ENCODE measurements at regions not wholly inside any gene's neighbourhood (a gene's known extent, or its start where the extent isn't known, plus 50 kb on each side); places are given as distances from the start of the nearest gene placed in this dataset.

DNA sequence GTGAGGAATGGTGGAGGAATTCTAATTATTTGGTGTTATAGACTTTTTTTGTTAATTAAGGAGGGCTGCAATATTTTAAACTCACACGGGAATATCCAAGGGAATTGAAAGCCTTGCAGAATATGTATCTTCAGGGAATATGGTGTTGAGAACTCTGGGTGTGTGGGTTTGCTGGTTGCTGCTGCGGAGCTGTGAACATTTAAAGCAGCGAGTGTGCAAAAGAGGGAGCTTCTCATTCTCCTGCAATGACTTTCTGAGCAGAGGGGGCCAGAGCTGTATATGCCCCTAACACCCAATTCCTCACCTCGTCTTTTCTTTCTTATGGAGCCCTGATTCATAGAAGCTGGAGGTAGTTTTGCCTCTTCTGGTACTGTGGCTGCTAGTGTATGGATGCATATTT is 217.7 kb downstream of the HIPK3 start:
- TF ChIP-seq CTCF (IDR thresholded peaks at IDR 0.05; ENCODE audit: extremely low read depth in 1 of 2, insufficient read depth in 1 of 2, low read depth in 1 of 2, low read length in 2 of 2): no peak
- TF ChIP-seq POLR2AphosphoS5 (IDR thresholded peaks at IDR 0.05; ENCODE audit: insufficient read depth, low read depth, low read length): no peak
- TF ChIP-seq EZH2 (IDR thresholded peaks at IDR 0.05; ENCODE audit: borderline replicate concordance, low read depth, low read length, severe bottlenecking): no peak
- TF ChIP-seq, protein P1, sequence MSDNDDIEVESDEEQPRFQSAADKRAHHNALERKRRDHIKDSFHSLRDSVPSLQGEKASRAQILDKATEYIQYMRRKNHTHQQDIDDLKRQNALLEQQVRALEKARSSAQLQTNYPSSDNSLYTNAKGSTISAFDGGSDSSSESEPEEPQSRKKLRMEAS (IDR thresholded peaks at IDR 0.05; ENCODE audit: insufficient read depth, insufficient read length): no peak
- TF ChIP-seq POLR2A (IDR thresholded peaks at IDR 0.05; ENCODE audit: low read depth, low read length): no peak
- no peak for TF ChIP-seq MYC (IDR thresholded peaks at IDR 0.05; ENCODE audit: low read depth, low read length)
- no peak for TF ChIP-seq JUN (IDR thresholded peaks at IDR 0.05; ENCODE audit: borderline replicate concordance, insufficient read depth, insufficient read length, low read depth)
- no peak for TF ChIP-seq FOS (IDR thresholded peaks at IDR 0.05; ENCODE audit: borderline replicate concordance, insufficient read depth, low read length)
- no peak for TF ChIP-seq GATA2 (IDR thresholded peaks at IDR 0.05; ENCODE audit: insufficient read depth, insufficient read length, low read depth, low read length)
